ENCODE measurements at regions not wholly inside any gene's neighbourhood (a gene's known extent, or its start where the extent isn't known, plus 50 kb on each side); places are given as distances from the start of the nearest gene placed in this dataset.
"Not testable (repeated sequence)": the region's sequence is repeated elsewhere in the genome, so short reads cannot be mapped to it uniquely, and the experiment has no call there.

DNA sequence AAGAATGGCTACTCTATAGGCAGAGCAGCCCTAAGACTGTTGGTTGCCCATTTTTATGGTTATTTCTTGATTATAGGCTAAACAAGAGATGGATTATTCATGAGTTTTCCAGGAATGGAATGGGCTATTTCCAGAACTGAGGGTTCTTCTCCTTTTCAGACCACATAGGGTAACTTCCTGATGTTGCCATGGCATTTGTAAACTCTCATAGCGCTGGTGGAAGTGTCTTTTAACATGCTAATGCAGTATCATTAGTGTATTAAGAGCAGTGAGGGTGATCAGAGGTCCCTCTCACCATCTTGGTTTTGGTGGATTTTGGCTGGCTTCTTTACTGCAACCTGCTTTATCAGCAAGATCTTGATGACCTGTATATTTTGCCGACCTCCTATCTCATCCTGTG is 904.6 kb upstream of the FBXO33 start:
- Mint-ChIP-seq H3K27ac (no peak overlapping the region), H3K4me1 (no peaks in the 10 kb centered on the region), H3K36me3 (ENCODE audit: low read depth) (peaks cover 5% of the 10 kb centered on the region), H3K27me3 (ENCODE audit: insufficient read depth) (no peaks in the 10 kb centered on the region), H3K4me3 (no peak overlapping the region), H3K9me3 (peaks cover 6% of the 10 kb centered on the region)
- DNase-seq = no peak
- Histone ChIP-seq H3K27ac (ENCODE audit: low read depth, low read length) (no peak overlapping the region), H3K36me3 (ENCODE audit: control insufficient read depth, insufficient read depth, low read length) (no peaks in the 10 kb centered on the region), H3K9me3 (ENCODE audit: control insufficient read depth, low read length) (peaks cover 6% of the 10 kb centered on the region), H3K4me1 (ENCODE audit: control insufficient read depth, insufficient read depth, low read length) (no peaks in the 10 kb centered on the region), H3K27me3 (ENCODE audit: control insufficient read depth, insufficient read depth, low read length, poor library complexity, severe bottlenecking) (no peaks in the 10 kb centered on the region), H3K9ac (ENCODE audit: extremely low read depth, low read length, poor library complexity, severe bottlenecking) (no peak overlapping the region), H3K4me3 (ENCODE audit: low read length) (no peak overlapping the region)
- TF ChIP-seq, protein P1, sequence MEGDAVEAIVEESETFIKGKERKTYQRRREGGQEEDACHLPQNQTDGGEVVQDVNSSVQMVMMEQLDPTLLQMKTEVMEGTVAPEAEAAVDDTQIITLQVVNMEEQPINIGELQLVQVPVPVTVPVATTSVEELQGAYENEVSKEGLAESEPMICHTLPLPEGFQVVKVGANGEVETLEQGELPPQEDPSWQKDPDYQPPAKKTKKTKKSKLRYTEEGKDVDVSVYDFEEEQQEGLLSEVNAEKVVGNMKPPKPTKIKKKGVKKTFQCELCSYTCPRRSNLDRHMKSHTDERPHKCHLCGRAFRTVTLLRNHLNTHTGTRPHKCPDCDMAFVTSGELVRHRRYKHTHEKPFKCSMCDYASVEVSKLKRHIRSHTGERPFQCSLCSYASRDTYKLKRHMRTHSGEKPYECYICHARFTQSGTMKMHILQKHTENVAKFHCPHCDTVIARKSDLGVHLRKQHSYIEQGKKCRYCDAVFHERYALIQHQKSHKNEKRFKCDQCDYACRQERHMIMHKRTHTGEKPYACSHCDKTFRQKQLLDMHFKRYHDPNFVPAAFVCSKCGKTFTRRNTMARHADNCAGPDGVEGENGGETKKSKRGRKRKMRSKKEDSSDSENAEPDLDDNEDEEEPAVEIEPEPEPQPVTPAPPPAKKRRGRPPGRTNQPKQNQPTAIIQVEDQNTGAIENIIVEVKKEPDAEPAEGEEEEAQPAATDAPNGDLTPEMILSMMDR (conservative IDR thresholded peaks at IDR 0.05) = no peak
- WGBS, 2 experiments (ENCODE audit: insufficient coverage in 1 of 2, insufficient read length in 1 of 2) = 83 to 100% methylated on average over 1 of the region's 2 CpGs

DNA sequence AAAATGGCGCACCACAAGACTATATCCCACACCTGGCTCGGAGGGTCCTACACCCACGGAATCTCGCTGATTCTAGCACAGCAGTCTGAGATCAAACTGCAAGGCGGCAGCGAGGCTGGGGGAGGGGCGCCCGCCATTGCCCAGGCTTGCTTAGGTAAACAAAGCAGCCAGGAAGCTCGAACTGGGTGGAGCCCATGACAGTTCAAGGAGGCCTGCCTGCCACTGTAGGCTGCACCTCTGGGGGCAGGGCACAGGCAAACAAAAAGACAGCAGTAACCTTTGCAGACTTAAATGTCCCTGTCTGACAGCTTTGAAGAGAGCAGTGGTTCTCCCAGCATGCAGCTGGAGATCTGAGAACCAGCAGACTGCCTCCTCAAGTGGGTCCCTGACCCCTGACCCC is 894.3 kb upstream of the FBXO33 start:
- H3K27ac Mint-ChIP-seq; H3K27me3 Mint-ChIP-seq (ENCODE audit: insufficient read depth); H3K4me1 ChIP-seq (ENCODE audit: control insufficient read depth, insufficient read depth, low read length); H3K36me3 ChIP-seq (ENCODE audit: control insufficient read depth, insufficient read depth, low read length); H3K27me3 ChIP-seq (ENCODE audit: control insufficient read depth, insufficient read depth, low read length, poor library complexity, severe bottlenecking); H3K9ac ChIP-seq (ENCODE audit: extremely low read depth, low read length, poor library complexity, severe bottlenecking); H3K4me1 Mint-ChIP-seq; H3K27ac ChIP-seq (ENCODE audit: low read depth, low read length); H3K4me3 ChIP-seq (ENCODE audit: low read length): not testable (repeated sequence)
- Mint-ChIP-seq H3K9me3 (peaks cover 32% of the 10 kb centered on the region), H3K4me3 (peak overlapping the region; percentile 31), H3K36me3 (ENCODE audit: low read depth) (peaks cover 17% of the 10 kb centered on the region)
- H3K9me3 ChIP-seq (ENCODE audit: control insufficient read depth, low read length) = peaks cover 10% of the 10 kb centered on the region
- 72% methylated on average over 9 of the region's 9 CpGs; no CpG with 5 or more reads in 1 of the 2 experiments for WGBS, 2 experiments (ENCODE audit: insufficient coverage in 1 of 2, insufficient read length in 1 of 2)
- peak; percentile 58 for DNase-seq

DNA sequence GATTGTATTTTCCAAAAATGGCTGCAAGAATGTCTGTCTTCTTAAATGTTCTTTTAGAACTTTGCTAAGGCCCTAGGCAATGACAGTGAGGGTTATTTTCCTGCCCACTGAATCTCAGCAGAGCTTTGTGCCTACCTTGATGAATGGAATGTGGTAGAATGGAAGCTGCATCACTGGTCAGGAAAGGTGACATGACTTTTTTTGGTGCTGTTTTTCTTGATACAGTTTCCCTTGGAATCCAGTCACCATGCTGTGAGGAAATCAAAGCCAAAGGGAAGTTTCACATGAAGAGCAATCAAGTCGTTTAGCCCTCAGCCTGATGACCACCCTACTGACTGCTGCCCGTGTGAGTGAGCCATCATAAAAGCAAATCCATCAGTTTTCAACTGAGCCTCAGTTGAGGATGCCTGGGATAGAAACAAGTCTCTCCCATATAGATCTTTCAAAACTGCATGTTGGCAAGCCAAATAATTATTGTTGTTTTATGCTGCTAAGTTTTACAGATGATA is 886.0 kb upstream of the FBXO33 start:
- no peaks in the 10 kb centered on the region for H3K27me3 Mint-ChIP-seq (ENCODE audit: insufficient read depth)
- H3K27ac ChIP-seq (ENCODE audit: low read depth, low read length) = no peak overlapping the region
- H3K4me3 Mint-ChIP-seq = no peak overlapping the region
- H3K36me3 Mint-ChIP-seq (ENCODE audit: low read depth) = peaks cover 26% of the 10 kb centered on the region
- no peaks in the 10 kb centered on the region for H3K4me1 ChIP-seq (ENCODE audit: control insufficient read depth, insufficient read depth, low read length)
- TF ChIP-seq, protein P1 (conservative IDR thresholded peaks at IDR 0.05) = no peak
- 68 to 71% methylated on average over 1 to 2 of the region's 2 CpGs for WGBS, 2 experiments (ENCODE audit: insufficient coverage in 1 of 2, insufficient read length in 1 of 2)
- DNase-seq = peak; percentile 49
- no peaks in the 10 kb centered on the region for H3K9me3 ChIP-seq (ENCODE audit: control insufficient read depth, low read length)
- H3K4me3 ChIP-seq (ENCODE audit: low read length) = no peak overlapping the region
- no peak overlapping the region for H3K27ac Mint-ChIP-seq
- H3K9ac ChIP-seq (ENCODE audit: extremely low read depth, low read length, poor library complexity, severe bottlenecking) = no peak overlapping the region
- H3K9me3 Mint-ChIP-seq = peaks cover 24% of the 10 kb centered on the region
- H3K27me3 ChIP-seq (ENCODE audit: control insufficient read depth, insufficient read depth, low read length, poor library complexity, severe bottlenecking) = no peaks in the 10 kb centered on the region
- H3K36me3 ChIP-seq (ENCODE audit: control insufficient read depth, insufficient read depth, low read length) = no peaks in the 10 kb centered on the region
- H3K4me1 Mint-ChIP-seq = peaks cover 15% of the 10 kb centered on the region

DNA sequence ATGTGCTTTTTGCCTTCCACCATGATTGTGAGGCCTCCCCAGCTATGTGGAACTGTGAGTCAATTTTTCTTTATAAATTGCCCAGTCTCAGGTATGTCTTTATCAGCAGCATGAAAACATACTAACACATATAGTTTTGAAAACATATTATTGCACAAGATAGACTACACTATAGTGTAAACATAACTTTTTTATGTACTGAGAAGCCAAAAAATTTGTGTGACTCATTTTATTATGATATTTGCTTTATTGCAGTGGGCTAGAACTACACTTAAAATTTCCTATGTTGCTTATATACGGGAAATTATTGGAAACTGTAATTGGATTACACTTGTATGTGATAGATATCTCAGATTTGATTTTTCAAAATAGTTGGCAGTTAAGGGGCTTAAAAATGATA is 885.5 kb upstream of the FBXO33 start:
- Mint-ChIP-seq H3K4me3 (no peak overlapping the region), H3K27ac (no peak overlapping the region), H3K27me3 (ENCODE audit: insufficient read depth) (no peaks in the 10 kb centered on the region), H3K4me1 (peaks cover 15% of the 10 kb centered on the region), H3K9me3 (peaks cover 21% of the 10 kb centered on the region), H3K36me3 (ENCODE audit: low read depth) (peaks cover 24% of the 10 kb centered on the region)
- Histone ChIP-seq H3K4me1 (ENCODE audit: control insufficient read depth, insufficient read depth, low read length) (no peaks in the 10 kb centered on the region), H3K27ac (ENCODE audit: low read depth, low read length) (no peak overlapping the region), H3K4me3 (ENCODE audit: low read length) (no peak overlapping the region), H3K27me3 (ENCODE audit: control insufficient read depth, insufficient read depth, low read length, poor library complexity, severe bottlenecking) (no peaks in the 10 kb centered on the region), H3K36me3 (ENCODE audit: control insufficient read depth, insufficient read depth, low read length) (no peaks in the 10 kb centered on the region), H3K9me3 (ENCODE audit: control insufficient read depth, low read length) (no peaks in the 10 kb centered on the region), H3K9ac (ENCODE audit: extremely low read depth, low read length, poor library complexity, severe bottlenecking) (no peak overlapping the region)
- 93% methylated on average over 1 of the region's 1 CpG; no CpG with 5 or more reads in 1 of the 2 experiments for WGBS, 2 experiments (ENCODE audit: insufficient coverage in 1 of 2, insufficient read length in 1 of 2)
- TF ChIP-seq, protein P1 (conservative IDR thresholded peaks at IDR 0.05) = no peak
- no peak for DNase-seq
